ENCODE measurements at regions not wholly inside any gene's neighbourhood (a gene's known extent, or its start where the extent isn't known, plus 50 kb on each side); places are given as distances from the start of the nearest gene placed in this dataset.

GRCh38 chr11:45500451-45500850 is 165.0 kb downstream of the CHST1 start:
- no peak for TF ChIP-seq MYC (IDR thresholded peaks at IDR 0.05; ENCODE audit: low read depth, low read length)
- TF ChIP-seq MAX (IDR thresholded peaks at IDR 0.05; ENCODE audit: insufficient read depth, insufficient read length), result no peak
- CTCF ChIA-PET, result interaction anchor here (1.2 to 1.3 kb wide), 2 partner anchors 8 to 271 kb away, joined by 3 to 4 read pairs; no protein-coding TSS in a partner anchor
- FAIRE-seq, result no peak

GRCh38 chr11:45494738-45495137 is 170.7 kb downstream of the CHST1 start:
- no peak for DNase-seq (ENCODE audit: low read depth, low spot score)
- Histone ChIP-seq H4K20me1 (replicated peaks; ENCODE audit: control insufficient read depth, extremely low read depth, insufficient read depth, low read length) (no peaks in the 10 kb centered on the region), H3K27me3 (ENCODE audit: control insufficient read depth in 2 of 2, insufficient read depth in 2 of 2, low read length in 2 of 2) (peaks cover 2 to 10% of the 10 kb centered on the region in 2 experiments), H3K4me3 (replicated peaks in 1 of 3; ENCODE audit: insufficient read depth in 1 of 3, low read depth in 1 of 3, low read length in 3 of 3) (no peak overlapping the region), H3K9ac (replicated peaks; ENCODE audit: extremely low read depth, insufficient read depth, low read length) (no peak overlapping the region), H2AFZ (ENCODE audit: low read depth, low read length) (no peak overlapping the region), H3K79me2 (ENCODE audit: control insufficient read depth, insufficient read depth, low read length) (no peaks in the 10 kb centered on the region), H3K9me1 (replicated peaks; ENCODE audit: control insufficient read depth, extremely low read depth, insufficient read depth, low read length) (no peaks in the 10 kb centered on the region), H3K36me3 (ENCODE audit: control insufficient read depth in 2 of 2, extremely low read depth in 1 of 2, insufficient read depth in 2 of 2, low read length in 2 of 2) (no peaks in the 10 kb centered on the region), H3K27ac (ENCODE audit: insufficient read depth, low read depth, low read length) (no peak overlapping the region), H3K9me3 (replicated peaks; ENCODE audit: control insufficient read depth, insufficient read depth, low read length) (no peaks in the 10 kb centered on the region), H3K4me1 (ENCODE audit: control insufficient read depth, extremely low read depth, insufficient read depth, low read length) (no peaks in the 10 kb centered on the region), H3K4me2 (ENCODE audit: insufficient read depth, low read length) (no peak overlapping the region)
- no peak for TF ChIP-seq FOS (IDR thresholded peaks at IDR 0.05; ENCODE audit: borderline replicate concordance, insufficient read depth, low read length)
- no peak for TF ChIP-seq CTCF (IDR thresholded peaks at IDR 0.05; ENCODE audit: extremely low read depth in 1 of 2, insufficient read depth in 1 of 2, low read depth in 1 of 2, low read length in 2 of 2)
- no peak for TF ChIP-seq POLR2AphosphoS5 (IDR thresholded peaks at IDR 0.05; ENCODE audit: insufficient read depth, low read depth, low read length)
- TF ChIP-seq GATA2 (IDR thresholded peaks at IDR 0.05; ENCODE audit: insufficient read depth, insufficient read length, low read depth, low read length), result no peak
- TF ChIP-seq POLR2A (IDR thresholded peaks at IDR 0.05; ENCODE audit: low read depth, low read length), result no peak
- no peak for TF ChIP-seq MYC (IDR thresholded peaks at IDR 0.05; ENCODE audit: low read depth, low read length)
- no peak for TF ChIP-seq JUN (IDR thresholded peaks at IDR 0.05; ENCODE audit: borderline replicate concordance, insufficient read depth, insufficient read length, low read depth)
- no peak for TF ChIP-seq EZH2 (IDR thresholded peaks at IDR 0.05; ENCODE audit: borderline replicate concordance, low read depth, low read length, severe bottlenecking)
- TF ChIP-seq MAX (IDR thresholded peaks at IDR 0.05; ENCODE audit: insufficient read depth, insufficient read length), result no peak
- no peak for FAIRE-seq
- no TSS peak for BruUV-seq (replicated peaks)
- intact Hi-C loops (cut with micrococcal nuclease), result no loop called here
- ChIA-PET POLR2A (no interaction called here), CTCF (no interaction called here)
- dilution Hi-C loops (cut with MboI; ENCODE audit: extremely low pct_ligation_motif_present, low sequenced_read_pairs), result no loop called here

More at GRCh38 chr11:45500451-45500850, 165.0 kb downstream of the CHST1 start:
- no TSS peak for BruUV-seq (replicated peaks)
- Histone ChIP-seq H3K4me3 (replicated peaks in 1 of 3; ENCODE audit: insufficient read depth in 1 of 3, low read depth in 1 of 3, low read length in 3 of 3) (no peak overlapping the region), H3K4me2 (ENCODE audit: insufficient read depth, low read length) (no peak overlapping the region), H3K79me2 (ENCODE audit: control insufficient read depth, insufficient read depth, low read length) (no peaks in the 10 kb centered on the region), H3K36me3 (ENCODE audit: control insufficient read depth in 2 of 2, extremely low read depth in 1 of 2, insufficient read depth in 2 of 2, low read length in 2 of 2) (no peaks in the 10 kb centered on the region), H3K9ac (replicated peaks; ENCODE audit: extremely low read depth, insufficient read depth, low read length) (no peak overlapping the region), H3K4me1 (ENCODE audit: control insufficient read depth, extremely low read depth, insufficient read depth, low read length) (no peaks in the 10 kb centered on the region), H3K9me3 (replicated peaks; ENCODE audit: control insufficient read depth, insufficient read depth, low read length) (no peaks in the 10 kb centered on the region), H3K9me1 (replicated peaks; ENCODE audit: control insufficient read depth, extremely low read depth, insufficient read depth, low read length) (no peaks in the 10 kb centered on the region), H3K27me3 (ENCODE audit: control insufficient read depth in 2 of 2, insufficient read depth in 2 of 2, low read length in 2 of 2) (peaks cover 3 to 12% of the 10 kb centered on the region in 2 experiments), H2AFZ (ENCODE audit: low read depth, low read length) (no peak overlapping the region), H3K27ac (ENCODE audit: insufficient read depth, low read depth, low read length) (no peak overlapping the region), H4K20me1 (replicated peaks; ENCODE audit: control insufficient read depth, extremely low read depth, insufficient read depth, low read length) (no peaks in the 10 kb centered on the region)
- intact Hi-C loops (cut with micrococcal nuclease), result no loop called here
- DNase-seq (ENCODE audit: low read depth, low spot score), result no peak
- POLR2A ChIA-PET, result no interaction called here
- dilution Hi-C loops (cut with MboI; ENCODE audit: extremely low pct_ligation_motif_present, low sequenced_read_pairs), result no loop called here

Data from endothelial cell of umbilical vein (primary cell).